HG03060 (cell line): ENCODE measurements at regions not wholly inside any gene's neighbourhood (a gene's known extent, or its start where the extent isn't known, plus 50 kb on each side); places are given as distances from the start of the nearest gene placed in this dataset.

Experiments used
- ATAC-seq: cut with Tn5 transposase; IDR thresholded peaks from one replicate; pipeline ENCODE4 v1.9.1; 2021; ENCODE audit warnings: low read depth, moderate number of reproducible peaks; ENCODE audit not compliant: unreplicated experiment

DNA sequence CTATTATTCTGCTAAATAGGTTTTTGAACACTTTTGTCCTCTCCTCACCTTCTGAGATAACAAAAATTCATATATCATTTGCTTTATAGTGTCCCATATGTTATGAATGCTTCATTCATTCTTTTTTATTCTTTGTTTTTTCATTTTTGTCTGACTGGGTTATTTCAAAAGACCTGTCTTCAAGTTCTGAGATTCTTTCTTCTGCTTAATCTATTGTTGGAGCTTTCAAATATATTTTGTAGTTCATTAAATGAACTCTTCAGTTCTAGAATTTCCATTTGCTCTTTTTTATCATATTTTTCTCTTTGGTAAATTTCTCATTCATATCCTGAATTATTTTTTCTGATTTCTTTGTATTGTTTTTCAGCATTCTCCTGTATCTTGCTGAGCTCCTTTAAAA, 53.1 kb upstream of the SCIN start:
- no peak for ATAC-seq

DNA sequence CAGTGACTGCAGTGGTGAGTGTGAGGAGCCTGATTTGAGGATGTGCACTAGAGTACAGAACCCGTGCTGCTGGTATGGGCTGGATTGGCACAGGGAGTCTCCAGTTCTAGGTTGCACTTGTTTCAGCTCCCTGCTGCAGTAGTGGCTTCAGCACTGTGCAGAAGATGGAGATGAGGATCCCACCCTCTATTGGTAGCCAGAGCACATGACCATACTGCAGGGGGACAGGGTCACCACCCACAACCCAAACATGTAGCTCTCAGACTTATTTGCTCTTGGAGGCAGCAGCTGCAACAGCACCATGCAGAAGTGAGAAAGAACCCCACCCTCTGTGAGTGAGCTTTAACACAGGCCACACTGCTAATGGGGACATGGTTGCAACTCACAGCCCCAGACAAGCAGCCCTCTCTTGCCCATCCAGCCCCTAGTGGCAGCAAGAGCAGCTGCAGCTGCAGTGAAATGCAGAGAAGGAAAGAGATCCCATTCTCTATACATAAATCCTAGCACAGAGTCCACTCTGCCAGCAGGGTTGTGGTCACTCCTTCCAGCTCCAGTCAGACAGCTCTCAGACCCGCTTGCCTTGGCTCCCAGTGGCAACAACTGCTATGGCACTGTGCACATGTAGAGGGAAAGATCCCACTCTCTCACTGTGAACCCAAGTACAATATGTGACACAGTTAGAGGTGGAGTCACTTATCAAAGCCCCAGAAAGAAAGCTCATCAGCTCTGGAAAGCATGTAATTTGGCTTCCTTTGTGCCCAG, 51.4 kb upstream of the SCIN start:
- ATAC-seq, result peak; percentile 81

DNA sequence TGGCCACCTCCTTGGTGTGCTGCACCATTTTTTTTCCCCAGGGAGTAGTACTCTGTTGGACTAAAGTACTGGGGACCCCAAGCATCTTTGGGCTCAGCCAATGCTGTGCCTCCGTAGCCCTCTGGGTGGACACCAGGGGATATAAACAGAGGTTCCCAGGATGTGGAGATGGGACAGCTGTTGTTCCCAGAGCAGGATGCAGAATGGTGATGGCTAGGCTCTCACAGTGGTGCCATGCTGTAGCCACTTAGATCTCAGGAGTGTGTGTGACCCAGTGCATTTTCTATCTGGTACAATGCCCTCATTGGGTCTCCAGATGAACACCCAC, 50.9 kb upstream of the SCIN start:
- ATAC-seq, result no peak
